RWPE2 (cell line): ENCODE measurements at regions not wholly inside any gene's neighbourhood (a gene's known extent, or its start where the extent isn't known, plus 50 kb on each side); places are given as distances from the start of the nearest gene placed in this dataset.

Experiments
- ATAC-seq: fragments of 200-7000 bp; cut with Tn5 transposase; 3 replicates; pipeline ENCODE4 v1.9.1; 2021; ENCODE audit warnings: low read depth
- DNase-seq: peaks from one replicate; pipeline ENCODE4 v3.0.0-alpha.2; 2020; ENCODE audit warnings: low spot score
- H3K27ac ChIP-seq: fragments of 450-650 bp; 2 replicates; pipeline ENCODE4 v1.5.1; 2017; ENCODE audit warnings: mild to moderate bottlenecking; ENCODE audit not compliant: poor library complexity, severe bottlenecking
- H3K27me3 ChIP-seq: fragments of 250-450 bp; sonication (Bioruptor Pico); 2 replicates; pipeline ENCODE4 v1.5.1; 2021; ENCODE audit warnings: mild to moderate bottlenecking, moderate library complexity; ENCODE audit not compliant: insufficient read depth, poor library complexity, severe bottlenecking
- H3K36me3 ChIP-seq: fragments of 250-450 bp; sonication (Bioruptor Pico); 2 replicates; pipeline ENCODE4 v1.5.1; 2020; ENCODE audit warnings: low read depth, mild to moderate bottlenecking, moderate library complexity
- H3K4me1 ChIP-seq: fragments of 250-450 bp; sonication (Bioruptor Pico); 2 replicates; pipeline ENCODE4 v1.5.1; 2021; ENCODE audit warnings: mild to moderate bottlenecking, moderate library complexity; ENCODE audit not compliant: insufficient read depth, poor library complexity, severe bottlenecking
- H3K4me3 ChIP-seq: fragments of 250-450 bp; sonication (Bioruptor Pico); 2 replicates; pipeline ENCODE4 v1.5.1; 2021; ENCODE audit warnings: mild to moderate bottlenecking, moderate library complexity; ENCODE audit not compliant: severe bottlenecking
- H3K9me3 ChIP-seq: fragments of 250-450 bp; sonication (Bioruptor Pico); 2 replicates; pipeline ENCODE4 v1.5.1; 2021; ENCODE audit warnings: mild to moderate bottlenecking, moderate library complexity; ENCODE audit not compliant: severe bottlenecking
- CTCF ChIP-seq: fragments of 450-650 bp; IDR thresholded peaks from one replicate; pipeline ENCODE4 v1.5.1; 2017; ENCODE audit warnings: mild to moderate bottlenecking, moderate library complexity; ENCODE audit not compliant: poor library complexity, severe bottlenecking

- DNase-seq, result no peak
- ATAC-seq, result no peak
- TF ChIP-seq CTCF, result no peak
- no peaks in the 10 kb centered on the region for H3K36me3 ChIP-seq
- no peak overlapping the region for H3K27ac ChIP-seq
- H3K27me3 ChIP-seq, result no peaks in the 10 kb centered on the region
- no peaks in the 10 kb centered on the region for H3K4me1 ChIP-seq
- no peak overlapping the region for H3K4me3 ChIP-seq
- no peaks in the 10 kb centered on the region for H3K9me3 ChIP-seq
These were observed 267.6 kb downstream of the ADGRD1 start for GRCh38 chr12:131221061-131221956.

- Histone ChIP-seq H3K9me3 (no peaks in the 10 kb centered on the region), H3K4me1 (no peaks in the 10 kb centered on the region), H3K27ac (no peak overlapping the region), H3K27me3 (no peaks in the 10 kb centered on the region), H3K4me3 (no peak overlapping the region), H3K36me3 (no peaks in the 10 kb centered on the region)
- TF ChIP-seq CTCF, result no peak
- no peak for ATAC-seq
- DNase-seq, result no peak
These were observed 268.2 kb downstream of the ADGRD1 start for GRCh38 chr12:131221957-131222328.

- Histone ChIP-seq H3K36me3 (no peaks in the 10 kb centered on the region), H3K4me3 (no peak overlapping the region), H3K4me1 (no peaks in the 10 kb centered on the region), H3K9me3 (no peaks in the 10 kb centered on the region), H3K27ac (no peak overlapping the region), H3K27me3 (no peaks in the 10 kb centered on the region)
- ATAC-seq (no peak; the same call in 2 of the 3 replicates), DNase-seq (no peak)
- TF ChIP-seq CTCF, result no peak
These were observed 268.8 kb downstream of the ADGRD1 start for GRCh38 chr12:131222329-131223139.

GRCh38 chr12:131223171-131223761 lies 269.6 kb downstream of the ADGRD1 start:
- no peak overlapping the region for H3K27ac ChIP-seq
- no peaks in the 10 kb centered on the region for H3K4me1 ChIP-seq
- no peak for TF ChIP-seq CTCF
- no peaks in the 10 kb centered on the region for H3K9me3 ChIP-seq
- no peak for DNase-seq
- H3K27me3 ChIP-seq, result no peaks in the 10 kb centered on the region
- H3K36me3 ChIP-seq, result no peaks in the 10 kb centered on the region
- H3K4me3 ChIP-seq, result no peak overlapping the region
- ATAC-seq, result no peak
